Endodermal cell (in vitro differentiated cells): ENCODE measurements at regions not wholly inside any gene's neighbourhood (a gene's known extent, or its start where the extent isn't known, plus 50 kb on each side); places are given as distances from the start of the nearest gene placed in this dataset.

ENCODE experiments used
- DNase-seq: peaks from one replicate; pipeline ENCODE4 v3.0.0-alpha.2; 2017
- H3K27ac ChIP-seq: 2 replicates; pipeline ENCODE4 v1.5.1; 2013; ENCODE audit warnings: mild to moderate bottlenecking, low read depth, low read length, moderate library complexity
- H3K27me3 ChIP-seq: 2 replicates; pipeline ENCODE4 v1.6.1; 2013; ENCODE audit warnings: mild to moderate bottlenecking, low read length, moderate library complexity; ENCODE audit not compliant: insufficient read depth, control insufficient read depth, poor library complexity, severe bottlenecking
- H3K36me3 ChIP-seq: 2 replicates; pipeline ENCODE4 v1.7.0; 2013; ENCODE audit warnings: mild to moderate bottlenecking, low read length, moderate library complexity; ENCODE audit not compliant: control insufficient read depth, insufficient read depth
- H3K4me1 ChIP-seq: one replicate; pipeline ENCODE4 v1.7.0; 2013; ENCODE audit warnings: low read length; ENCODE audit not compliant: control insufficient read depth, insufficient read depth
- H3K4me3 ChIP-seq: 2 replicates; pipeline ENCODE4 v1.5.1; 2013; ENCODE audit warnings: mild to moderate bottlenecking, low read length, moderate library complexity
- H3K9ac ChIP-seq: 2 replicates; pipeline ENCODE4 v1.6.1; 2013; ENCODE audit warnings: mild to moderate bottlenecking, low read length, moderate library complexity; ENCODE audit not compliant: poor library complexity, severe bottlenecking; ENCODE audit errors: extremely low read depth
- H3K9me3 ChIP-seq: 2 replicates; pipeline ENCODE4 v1.6.1; 2013; ENCODE audit warnings: mild to moderate bottlenecking, low read length, moderate library complexity; ENCODE audit not compliant: control insufficient read depth
- H3K27ac Mint-ChIP-seq: 2 replicates; pipeline ENCODE4 v1.8.0; 2020; ENCODE audit warnings: mixed read lengths
- H3K27me3 Mint-ChIP-seq: 2 replicates; pipeline ENCODE4 v1.8.0; 2021; ENCODE audit warnings: mild to moderate bottlenecking, mixed read lengths; ENCODE audit not compliant: insufficient read depth
- H3K36me3 Mint-ChIP-seq: 2 replicates; pipeline ENCODE4 v1.8.0; 2020; ENCODE audit warnings: low read depth, mixed read lengths
- H3K4me1 Mint-ChIP-seq: 2 replicates; pipeline ENCODE4 v1.8.0; 2020; ENCODE audit warnings: mixed read lengths
- H3K4me3 Mint-ChIP-seq: 2 replicates; pipeline ENCODE4 v1.8.0; 2020; ENCODE audit warnings: mild to moderate bottlenecking, moderate library complexity, mixed read lengths
- H3K9me3 Mint-ChIP-seq: 2 replicates; pipeline ENCODE4 v1.8.0; 2020; ENCODE audit warnings: mild to moderate bottlenecking, mixed read lengths
- CTCF ChIP-seq: fragments of 200-600 bp; sonication (generic); conservative IDR thresholded peaks from 2 replicates; pipeline ENCODE4 v1.5.0; 2021; ENCODE audit warnings: antibody characterized with exemption, mild to moderate bottlenecking
- whole genome bisulfite sequencing, 2 experiments: methylation state at CpG; one replicate each; pipeline versions ENCODE4 v1.1.5 to v1.1.7; 2013; ENCODE audit warnings: missing lambda C conversion rate in 2 of 2, mixed read lengths in 1 of 2; ENCODE audit not compliant: insufficient coverage in 1 of 2, insufficient read length in 1 of 2; 5-methylcytosine and 5-hydroxymethylcytosine counted together

GRCh38 chr20:43781215-43781614, 54.4 kb upstream of the GTSF1L start:
- no peaks in the 10 kb centered on the region for H3K36me3 Mint-ChIP-seq
- H3K36me3 ChIP-seq = no peaks in the 10 kb centered on the region
- H3K27ac ChIP-seq = no peak overlapping the region
- no peak for TF ChIP-seq CTCF
- 92 to 95% methylated on average over 2 to 3 of the region's 3 CpGs for WGBS, 2 experiments
- no peak overlapping the region for H3K4me3 ChIP-seq
- no peak for DNase-seq
- no peaks in the 10 kb centered on the region for H3K27me3 Mint-ChIP-seq
- no peaks in the 10 kb centered on the region for H3K27me3 ChIP-seq
- no peaks in the 10 kb centered on the region for H3K4me1 ChIP-seq
- peaks cover 4% of the 10 kb centered on the region for H3K9me3 Mint-ChIP-seq
- no peak overlapping the region for H3K27ac Mint-ChIP-seq
- H3K4me1 Mint-ChIP-seq = no peaks in the 10 kb centered on the region
- no peak overlapping the region for H3K9ac ChIP-seq
- H3K9me3 ChIP-seq = peaks cover 5% of the 10 kb centered on the region
- H3K4me3 Mint-ChIP-seq = no peak overlapping the region

DNA sequence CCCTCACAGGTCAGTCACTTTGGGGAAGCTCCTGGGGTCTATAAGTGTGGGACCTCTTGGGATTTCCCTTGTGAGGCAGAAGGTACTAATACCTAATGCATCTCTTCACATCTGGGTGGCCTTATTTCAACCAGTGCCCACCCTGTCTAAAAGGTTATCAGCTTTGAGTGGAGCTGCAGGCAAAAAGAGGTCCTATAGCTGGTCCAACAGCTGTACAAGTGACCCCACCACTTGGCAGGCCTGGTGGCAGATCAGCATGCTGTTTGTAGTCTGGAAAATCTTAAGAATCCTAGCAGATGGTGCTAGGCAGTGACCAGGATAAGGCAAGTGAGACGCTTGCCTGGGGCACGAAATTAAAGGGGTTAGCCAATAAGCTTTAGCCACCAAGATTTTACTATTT, 51.6 kb upstream of the GTSF1L start:
- H3K4me3 Mint-ChIP-seq = no peak overlapping the region
- Histone ChIP-seq H3K36me3 (no peaks in the 10 kb centered on the region), H3K27ac (no peak overlapping the region), H3K4me3 (no peak overlapping the region), H3K9ac (no peak overlapping the region), H3K27me3 (no peaks in the 10 kb centered on the region), H3K9me3 (peaks cover 5% of the 10 kb centered on the region), H3K4me1 (no peaks in the 10 kb centered on the region)
- H3K4me1 Mint-ChIP-seq = no peaks in the 10 kb centered on the region
- peaks cover 4% of the 10 kb centered on the region for H3K9me3 Mint-ChIP-seq
- 70 to 86% methylated on average over 2 of the region's 2 CpGs for WGBS, 2 experiments
- DNase-seq = peak; percentile 28
- no peak overlapping the region for H3K27ac Mint-ChIP-seq
- no peak for TF ChIP-seq CTCF
- H3K27me3 Mint-ChIP-seq = peaks cover 10% of the 10 kb centered on the region
- H3K36me3 Mint-ChIP-seq = no peaks in the 10 kb centered on the region

DNA sequence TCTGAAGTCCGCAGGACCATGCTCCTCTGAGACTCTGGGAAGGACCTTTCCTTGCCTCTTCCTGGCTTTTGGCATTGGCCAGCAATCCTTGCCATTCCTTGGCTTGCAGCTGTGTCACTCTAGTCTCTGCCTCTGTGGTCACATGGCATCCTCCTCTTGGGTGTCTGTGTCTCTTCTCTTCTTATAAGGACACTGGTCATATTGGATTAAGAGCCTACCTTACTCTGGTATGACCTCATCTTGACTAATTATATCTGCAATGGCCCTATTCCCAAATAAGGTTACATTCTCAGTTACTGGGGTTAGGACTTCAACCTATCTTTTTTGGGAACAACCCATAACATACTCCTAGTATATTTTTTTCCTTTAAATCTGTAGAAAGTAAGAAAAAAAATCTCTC, 49.9 kb upstream of the GTSF1L start:
- peaks cover 5% of the 10 kb centered on the region for H3K9me3 ChIP-seq
- H3K9me3 Mint-ChIP-seq = peaks cover 4% of the 10 kb centered on the region
- WGBS, 2 experiments = 92 to 100% methylated on average over 1 of the region's 1 CpG
- no peaks in the 10 kb centered on the region for H3K27me3 ChIP-seq
- no peak for TF ChIP-seq CTCF
- H3K4me3 ChIP-seq = no peak overlapping the region
- no peaks in the 10 kb centered on the region for H3K4me1 ChIP-seq
- no peak overlapping the region for H3K27ac ChIP-seq
- H3K36me3 ChIP-seq = no peaks in the 10 kb centered on the region
- H3K4me3 Mint-ChIP-seq = no peak overlapping the region
- no peak overlapping the region for H3K27ac Mint-ChIP-seq
- no peak overlapping the region for H3K9ac ChIP-seq
- DNase-seq = peak; percentile 10
- no peaks in the 10 kb centered on the region for H3K4me1 Mint-ChIP-seq
- no peaks in the 10 kb centered on the region for H3K36me3 Mint-ChIP-seq
- peaks cover 10% of the 10 kb centered on the region for H3K27me3 Mint-ChIP-seq
